Epithelial cell of prostate (primary cell): ENCODE measurements at regions not wholly inside any gene's neighbourhood (a gene's known extent, or its start where the extent isn't known, plus 50 kb on each side); places are given as distances from the start of the nearest gene placed in this dataset.

Experiments used
- DNase-seq: peaks from one replicate; pipeline ENCODE4 v3.0.0-alpha.2; 2011; ENCODE audit warnings: low read depth, low spot score
- H3K27ac ChIP-seq: fragments of 450-650 bp; 2 replicates; pipeline ENCODE4 v1.5.1; 2017; ENCODE audit warnings: mild to moderate bottlenecking

- H3K27ac ChIP-seq = no peak overlapping the region
- no peak for DNase-seq
Observed at GRCh38 chr17:71699907-71700306, 420.9 kb upstream of the SOX9 start.

GRCh38 chr17:71703701-71704100 lies 417.1 kb upstream of the SOX9 start:
- DNase-seq = no peak
- H3K27ac ChIP-seq = no peak overlapping the region

- no peak for DNase-seq
- no peak overlapping the region for H3K27ac ChIP-seq
Observed at GRCh38 chr17:71709271-71709890, 411.4 kb upstream of the SOX9 start.

- no peak overlapping the region for H3K27ac ChIP-seq
- DNase-seq = no peak
Observed at GRCh38 chr17:71709946-71710345, 410.9 kb upstream of the SOX9 start.

- DNase-seq = no peak
- H3K27ac ChIP-seq = no peak overlapping the region
Observed at GRCh38 chr17:71710816-71711215, 410.0 kb upstream of the SOX9 start.

GRCh38 chr17:71713846-71714245 lies 407.0 kb upstream of the SOX9 start:
- no peak overlapping the region for H3K27ac ChIP-seq
- DNase-seq = no peak

- no peak overlapping the region for H3K27ac ChIP-seq
- no peak for DNase-seq
Observed at GRCh38 chr17:71724339-71724738, 396.5 kb upstream of the SOX9 start.

- DNase-seq = no peak
Observed at GRCh38 chr17:71725811-71726210, 395.0 kb upstream of the SOX9 start.

GRCh38 chr17:71726341-71726740 lies 394.5 kb upstream of the SOX9 start:
- H3K27ac ChIP-seq = no peak overlapping the region
- no peak for DNase-seq

More at GRCh38 chr17:71725811-71726210, 395.0 kb upstream of the SOX9 start:
- H3K27ac ChIP-seq = no peak overlapping the region

GRCh38 chr17:71727292-71727691 lies 393.5 kb upstream of the SOX9 start:
- DNase-seq = no peak

GRCh38 chr17:71727723-71728122 lies 393.1 kb upstream of the SOX9 start:
- no peak overlapping the region for H3K27ac ChIP-seq
- DNase-seq = no peak

More at GRCh38 chr17:71727292-71727691, 393.5 kb upstream of the SOX9 start:
- no peak overlapping the region for H3K27ac ChIP-seq

GRCh38 chr17:71730871-71731270 lies 389.9 kb upstream of the SOX9 start:
- no peak for DNase-seq
- no peak overlapping the region for H3K27ac ChIP-seq

- no peak overlapping the region for H3K27ac ChIP-seq
- DNase-seq = no peak
Observed at GRCh38 chr17:71735893-71736292, 384.9 kb upstream of the SOX9 start.

GRCh38 chr17:71740866-71741265 lies 380.0 kb upstream of the SOX9 start:
- no peak for DNase-seq
- no peak overlapping the region for H3K27ac ChIP-seq

GRCh38 chr17:71741836-71742235 lies 379.0 kb upstream of the SOX9 start:
- H3K27ac ChIP-seq = no peak overlapping the region
- no peak for DNase-seq

- no peak overlapping the region for H3K27ac ChIP-seq
- DNase-seq = no peak
Observed at GRCh38 chr17:71748872-71749271, 371.9 kb upstream of the SOX9 start.

- no peak for DNase-seq
- no peak overlapping the region for H3K27ac ChIP-seq
Observed at GRCh38 chr17:71753070-71753469, 367.8 kb upstream of the SOX9 start.

- no peak overlapping the region for H3K27ac ChIP-seq
- DNase-seq = no peak
Observed at GRCh38 chr17:71757156-71757555, 363.7 kb upstream of the SOX9 start.

GRCh38 chr17:71757956-71758355 lies 362.9 kb upstream of the SOX9 start:
- no peak for DNase-seq
- no peak overlapping the region for H3K27ac ChIP-seq

- H3K27ac ChIP-seq = no peak overlapping the region
- DNase-seq = no peak
Observed at GRCh38 chr17:71759422-71760060, 361.3 kb upstream of the SOX9 start.

- peak; percentile 26 for DNase-seq
Observed at GRCh38 chr17:71760062-71760720, 360.6 kb upstream of the SOX9 start.

GRCh38 chr17:71762526-71762925 lies 358.3 kb upstream of the SOX9 start:
- no peak for DNase-seq
- H3K27ac ChIP-seq = no peak overlapping the region

More at GRCh38 chr17:71760062-71760720, 360.6 kb upstream of the SOX9 start:
- H3K27ac ChIP-seq = no peak overlapping the region
